Fibroblast of the aortic adventitia (primary cell): ENCODE measurements at regions not wholly inside any gene's neighbourhood (a gene's known extent, or its start where the extent isn't known, plus 50 kb on each side); places are given as distances from the start of the nearest gene placed in this dataset.

Experiments
- DNase-seq: peaks from one replicate; pipeline ENCODE4 v3.0.0-alpha.2; 2010; ENCODE audit warnings: low read depth
- H3K4me3 ChIP-seq: 2 replicates; pipeline ENCODE4 v1.5.1; 2011; ENCODE audit warnings: low read depth, mild to moderate bottlenecking, control low read depth, low read length, moderate library complexity
- TF ChIP-seq, protein P1 (sequence below): IDR thresholded peaks from 2 replicates; pipeline ENCODE4 v1.5.1; 2011; ENCODE audit warnings: mild to moderate bottlenecking, low read length, control low read depth, inconsistent platforms; ENCODE audit not compliant: insufficient read depth

DNA sequence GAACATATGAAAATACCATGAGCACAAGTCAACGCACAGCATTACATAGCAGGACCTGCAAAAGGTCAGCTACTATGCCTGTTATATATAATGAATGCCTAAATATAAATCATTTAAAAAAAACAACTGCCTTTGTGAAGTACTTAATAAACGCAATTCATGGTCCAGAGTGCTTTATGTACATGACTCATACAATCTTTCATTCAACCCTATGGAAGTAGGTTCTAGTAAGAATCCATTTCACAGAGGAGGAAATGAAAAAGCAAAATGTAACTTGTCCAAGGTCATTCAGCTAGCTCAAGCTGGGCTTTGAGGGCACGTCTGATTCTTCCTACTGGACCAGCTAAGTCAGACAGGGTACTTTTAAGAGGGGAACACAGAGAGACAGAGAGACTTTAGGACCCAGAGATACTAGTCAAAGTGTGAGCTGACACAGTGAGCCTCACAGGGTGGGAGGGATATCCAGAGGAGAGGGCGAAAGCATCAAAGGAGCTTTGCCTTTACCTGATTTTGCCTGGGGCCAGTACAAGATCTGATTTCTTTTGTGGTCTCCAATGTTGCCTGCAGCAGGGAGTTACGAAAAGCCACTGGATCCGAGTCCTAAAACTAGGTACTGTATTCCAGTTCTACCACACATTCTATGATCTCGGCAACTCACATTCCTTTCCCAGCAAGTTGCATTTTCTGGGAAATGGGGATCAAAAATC is 83.4 kb upstream of the ZFHX3 start:
- DNase-seq = no peak
- no peak overlapping the region for H3K4me3 ChIP-seq
- TF ChIP-seq, protein P1, sequence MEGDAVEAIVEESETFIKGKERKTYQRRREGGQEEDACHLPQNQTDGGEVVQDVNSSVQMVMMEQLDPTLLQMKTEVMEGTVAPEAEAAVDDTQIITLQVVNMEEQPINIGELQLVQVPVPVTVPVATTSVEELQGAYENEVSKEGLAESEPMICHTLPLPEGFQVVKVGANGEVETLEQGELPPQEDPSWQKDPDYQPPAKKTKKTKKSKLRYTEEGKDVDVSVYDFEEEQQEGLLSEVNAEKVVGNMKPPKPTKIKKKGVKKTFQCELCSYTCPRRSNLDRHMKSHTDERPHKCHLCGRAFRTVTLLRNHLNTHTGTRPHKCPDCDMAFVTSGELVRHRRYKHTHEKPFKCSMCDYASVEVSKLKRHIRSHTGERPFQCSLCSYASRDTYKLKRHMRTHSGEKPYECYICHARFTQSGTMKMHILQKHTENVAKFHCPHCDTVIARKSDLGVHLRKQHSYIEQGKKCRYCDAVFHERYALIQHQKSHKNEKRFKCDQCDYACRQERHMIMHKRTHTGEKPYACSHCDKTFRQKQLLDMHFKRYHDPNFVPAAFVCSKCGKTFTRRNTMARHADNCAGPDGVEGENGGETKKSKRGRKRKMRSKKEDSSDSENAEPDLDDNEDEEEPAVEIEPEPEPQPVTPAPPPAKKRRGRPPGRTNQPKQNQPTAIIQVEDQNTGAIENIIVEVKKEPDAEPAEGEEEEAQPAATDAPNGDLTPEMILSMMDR = no peak

DNA sequence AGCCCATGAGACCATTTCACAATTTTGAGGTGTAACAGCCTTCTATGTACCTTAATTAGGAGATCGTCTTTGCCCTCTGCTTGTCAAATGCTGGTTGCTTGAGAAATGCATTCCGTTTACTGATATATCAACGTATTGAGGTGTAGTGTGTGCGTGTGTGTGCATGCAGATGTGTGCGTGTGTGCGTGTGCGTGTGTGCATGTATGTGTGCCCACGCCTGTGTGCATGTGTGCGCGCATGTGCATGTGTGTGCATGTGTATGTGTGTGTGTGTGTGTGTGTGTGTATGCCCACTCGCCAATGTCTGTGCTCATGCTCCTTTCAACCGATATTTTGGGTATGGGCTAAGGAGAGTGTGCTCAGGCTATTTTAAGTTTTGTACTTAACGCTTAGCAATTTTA is 81.5 kb upstream of the ZFHX3 start:
- no peak for DNase-seq
- TF ChIP-seq, protein P1 = no peak
- H3K4me3 ChIP-seq = no peak overlapping the region

DNA sequence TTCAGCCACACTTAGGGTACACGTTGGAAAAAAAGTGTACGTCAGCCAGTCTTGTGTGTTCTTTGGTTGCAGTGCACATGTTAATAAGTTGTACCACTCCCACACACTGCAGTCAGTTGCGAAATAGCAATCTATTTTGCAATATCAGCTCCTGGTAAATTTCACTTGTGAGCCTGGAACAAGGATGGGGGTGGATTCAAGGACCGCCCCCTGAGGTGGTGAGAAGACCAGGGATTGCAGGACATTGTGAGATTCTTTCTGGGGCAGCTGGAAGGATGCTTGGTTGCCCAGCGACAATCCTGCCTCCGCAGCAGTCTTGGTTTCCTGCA is 78.6 kb upstream of the ZFHX3 start:
- peak; percentile 85 for DNase-seq
- TF ChIP-seq, protein P1 = no peak
- no peak overlapping the region for H3K4me3 ChIP-seq

DNA sequence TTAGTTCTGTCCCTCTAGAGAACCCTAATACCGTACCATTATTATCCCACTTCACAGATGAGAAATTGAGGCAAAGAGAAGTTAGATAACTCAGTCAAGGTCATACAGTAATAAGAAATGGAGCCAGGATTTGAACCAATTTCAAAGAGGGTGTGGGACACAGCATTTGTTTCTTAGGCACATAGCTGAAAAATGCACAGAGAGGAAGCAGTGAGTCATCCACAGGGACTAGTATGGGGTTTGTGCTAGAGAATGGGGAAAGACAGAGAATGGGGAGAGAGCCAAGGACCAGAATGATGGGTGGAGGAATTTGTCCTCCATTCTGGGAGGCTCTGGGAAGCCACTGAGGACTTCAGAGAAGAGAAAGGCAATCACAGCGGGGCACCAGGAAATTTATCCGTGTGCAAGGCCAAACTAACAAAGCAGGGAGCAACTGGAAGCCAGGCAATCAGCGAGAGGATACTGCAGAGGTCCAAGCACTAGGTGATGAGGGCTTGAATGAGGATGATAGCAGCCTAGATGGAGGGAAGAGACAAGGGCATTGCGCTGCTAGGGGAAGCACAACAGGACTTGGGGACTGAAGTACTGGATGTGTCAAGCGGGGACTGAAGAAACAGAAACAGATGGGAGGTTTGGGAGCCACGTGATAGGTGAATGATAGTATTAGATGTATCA is 78.1 kb upstream of the ZFHX3 start:
- no peak overlapping the region for H3K4me3 ChIP-seq
- TF ChIP-seq, protein P1 = no peak
- peak; percentile 92 for DNase-seq

DNA sequence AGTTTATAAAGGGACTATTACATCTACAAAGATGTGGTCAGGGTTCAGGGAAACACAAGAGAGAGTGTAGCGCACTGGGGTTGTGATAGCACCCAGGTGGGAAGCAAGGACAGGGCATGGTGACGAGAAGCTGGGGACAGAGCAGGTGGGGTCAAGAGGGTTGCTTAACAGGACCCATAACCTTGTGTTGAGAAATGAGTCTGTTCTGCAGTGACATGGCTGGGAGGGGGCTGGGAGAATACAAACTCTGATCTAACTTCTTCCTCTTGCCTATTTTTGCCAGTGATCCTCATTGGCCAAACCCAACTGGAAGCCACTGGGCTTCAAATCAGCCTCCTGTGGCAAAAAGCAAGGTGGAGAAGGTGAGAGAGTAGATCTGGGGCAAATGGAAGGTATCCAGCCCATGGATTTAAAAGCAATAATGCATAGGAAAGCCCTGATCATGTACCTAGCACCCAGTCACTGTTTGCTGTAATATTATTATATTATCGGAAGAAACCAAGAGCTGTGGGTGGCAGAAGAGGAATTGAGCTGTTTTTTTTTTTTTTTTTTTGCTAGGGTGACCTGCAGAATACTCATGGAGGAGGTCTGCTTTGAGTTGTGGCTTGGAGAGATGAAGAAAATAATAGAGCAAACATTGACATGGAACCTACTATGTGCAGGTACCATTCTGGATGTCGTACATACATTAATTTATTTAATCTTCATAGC is 76.9 kb upstream of the ZFHX3 start:
- DNase-seq = no peak
- TF ChIP-seq, protein P1 = no peak
- no peak overlapping the region for H3K4me3 ChIP-seq

DNA sequence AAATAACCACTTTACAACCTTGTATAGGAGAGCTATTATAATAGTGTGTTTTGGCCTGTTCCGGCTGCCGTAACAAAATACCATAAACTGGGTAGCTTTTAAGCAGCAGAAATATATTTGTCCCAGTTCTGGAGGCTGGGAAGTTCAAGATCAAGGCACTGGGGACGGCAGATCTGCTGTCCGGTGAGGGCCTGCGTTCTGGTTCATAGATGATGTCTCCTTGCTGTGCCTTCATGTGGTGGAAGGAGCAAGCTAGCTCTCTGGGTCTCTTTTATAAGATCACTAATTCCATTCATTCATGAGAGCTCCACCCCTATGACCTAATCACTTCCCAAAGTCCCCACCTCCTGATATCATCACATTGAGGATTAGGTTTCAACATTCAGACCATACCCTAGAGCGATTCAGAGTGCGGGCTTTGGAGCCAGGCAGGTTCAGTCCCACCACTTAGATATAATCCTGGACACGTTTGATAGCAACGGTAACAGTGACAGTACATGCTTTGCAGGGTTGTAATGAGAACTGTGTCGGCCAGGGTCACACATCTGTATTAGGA is 76.2 kb upstream of the ZFHX3 start:
- H3K4me3 ChIP-seq = no peak overlapping the region
- DNase-seq = peak; percentile 32
- TF ChIP-seq, protein P1 = no peak
